GM18909 (cell line): ENCODE measurements at regions not wholly inside any gene's neighbourhood (a gene's known extent, or its start where the extent isn't known, plus 50 kb on each side); places are given as distances from the start of the nearest gene placed in this dataset.
A peak's percentile ranks its signal among the peaks of the same experiment; 100 is the strongest.
"Not testable (repeated sequence)": the region's sequence is repeated elsewhere in the genome, so short reads cannot be mapped to it uniquely, and the experiment has no call there.

Source experiments
- ATAC-seq: cut with Tn5 transposase; IDR thresholded peaks from one replicate; pipeline ENCODE4 v1.9.1; 2021; ENCODE audit warnings: mild to moderate bottlenecking; ENCODE audit not compliant: unreplicated experiment, poor library complexity

GRCh38 chr7:106392590-106392989, 107.8 kb upstream of the NAMPT start:
- no peak for ATAC-seq

GRCh38 chr7:106392144-106392543, 107.4 kb upstream of the NAMPT start:
- ATAC-seq: no peak

GRCh38 chr7:106386958-106387357, 102.2 kb upstream of the NAMPT start:
- ATAC-seq: no peak

DNA sequence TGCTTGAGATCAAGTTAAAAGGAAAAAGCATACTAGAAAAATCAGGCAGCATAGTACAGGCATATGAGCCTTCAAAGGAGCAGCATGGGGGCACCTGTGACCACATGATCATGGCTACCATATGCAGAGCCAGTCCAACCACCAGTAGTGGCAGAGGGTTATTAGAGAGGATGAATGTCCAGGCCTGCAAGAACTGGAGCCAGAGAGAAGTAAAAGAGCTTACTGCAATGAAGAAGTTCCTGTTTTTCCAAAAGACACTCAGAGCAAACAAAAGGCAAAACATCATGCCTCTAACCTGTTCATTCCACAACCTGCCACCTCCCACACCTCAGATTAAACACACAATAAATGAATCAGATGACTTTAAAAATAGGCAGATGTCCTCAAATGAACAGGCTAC, 99.6 kb upstream of the NAMPT start:
- no peak for ATAC-seq

GRCh38 chr7:106382929-106383328, 98.1 kb upstream of the NAMPT start:
- ATAC-seq: no peak

GRCh38 chr7:106382129-106382528, 97.3 kb upstream of the NAMPT start:
- no peak for ATAC-seq

- no peak for ATAC-seq
These were observed 96.5 kb upstream of the NAMPT start for GRCh38 chr7:106381252-106381651.

GRCh38 chr7:106377847-106378361, 93.1 kb upstream of the NAMPT start:
- ATAC-seq: no peak

GRCh38 chr7:106376026-106376799, 91.4 kb upstream of the NAMPT start:
- no peak for ATAC-seq

- ATAC-seq: no peak
These were observed 90.7 kb upstream of the NAMPT start for GRCh38 chr7:106375499-106375898.

DNA sequence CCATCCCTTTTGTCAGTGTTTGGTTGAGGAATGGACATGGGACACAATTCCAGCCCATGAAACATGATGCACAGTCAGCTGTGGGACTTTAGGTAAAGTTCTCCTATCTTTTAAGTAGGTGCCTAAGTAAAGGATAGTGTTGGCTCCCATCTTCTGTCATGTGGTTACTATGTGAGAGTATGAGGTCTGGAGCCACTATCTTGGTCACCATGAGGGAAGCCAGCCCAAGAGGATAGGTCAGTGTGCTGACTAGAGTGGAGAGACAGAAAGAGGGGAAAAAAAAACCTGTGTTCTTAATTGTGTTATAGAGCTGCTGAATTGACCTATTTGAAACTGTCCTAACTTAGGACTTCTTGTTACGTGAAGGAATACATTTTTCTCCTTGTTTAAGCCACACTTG, 89.7 kb upstream of the NAMPT start:
- no peak for ATAC-seq

GRCh38 chr7:106372595-106373318, 88.0 kb upstream of the NAMPT start:
- ATAC-seq: no peak

DNA sequence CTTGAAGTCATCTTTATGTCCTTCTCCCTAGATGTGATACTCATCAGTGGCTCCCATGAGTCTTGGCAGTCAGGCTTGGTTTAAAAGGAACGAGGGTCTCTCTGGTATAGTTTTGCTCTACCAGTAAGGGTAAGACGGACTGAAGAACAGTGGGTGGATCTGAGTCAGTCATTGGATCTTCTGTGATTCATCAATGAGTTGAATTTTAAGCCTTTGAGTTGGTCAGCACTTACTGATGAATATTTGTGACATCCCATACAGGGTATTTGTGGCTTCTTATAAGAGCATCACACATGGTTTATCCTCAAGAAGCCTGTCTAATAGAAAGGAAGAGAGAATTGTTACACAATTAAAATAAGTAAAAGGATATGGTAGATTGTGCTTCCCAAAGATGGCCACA, 87.3 kb upstream of the NAMPT start:
- ATAC-seq: no peak

- ATAC-seq: no peak
These were observed 86.8 kb upstream of the NAMPT start for GRCh38 chr7:106371629-106372028.

- no peak for ATAC-seq
These were observed 85.8 kb upstream of the NAMPT start for GRCh38 chr7:106370542-106370941.

GRCh38 chr7:106369816-106370215, 85.0 kb upstream of the NAMPT start:
- ATAC-seq: no peak

- ATAC-seq: no peak
These were observed 84.6 kb upstream of the NAMPT start for GRCh38 chr7:106369352-106369751.

DNA sequence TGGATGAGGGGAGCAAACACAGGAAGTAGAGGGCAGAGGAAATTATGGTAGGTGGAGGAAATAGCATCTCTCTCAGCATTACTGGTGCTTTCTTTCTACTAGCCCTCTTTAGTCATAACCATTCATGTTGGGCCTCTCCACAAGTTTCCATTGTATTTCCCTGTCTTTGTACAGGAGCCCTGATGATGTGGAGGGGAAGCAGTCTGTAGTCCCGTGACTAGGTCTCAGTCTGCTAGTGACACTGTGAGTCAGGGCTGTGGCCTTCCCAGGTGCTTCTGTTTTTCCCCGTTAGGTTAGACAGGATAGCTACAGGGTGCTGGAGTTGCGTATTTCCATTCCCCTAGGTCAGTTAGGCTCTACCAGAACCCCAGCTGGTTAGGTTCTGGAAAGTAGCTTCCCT, 82.9 kb upstream of the NAMPT start:
- no peak for ATAC-seq

DNA sequence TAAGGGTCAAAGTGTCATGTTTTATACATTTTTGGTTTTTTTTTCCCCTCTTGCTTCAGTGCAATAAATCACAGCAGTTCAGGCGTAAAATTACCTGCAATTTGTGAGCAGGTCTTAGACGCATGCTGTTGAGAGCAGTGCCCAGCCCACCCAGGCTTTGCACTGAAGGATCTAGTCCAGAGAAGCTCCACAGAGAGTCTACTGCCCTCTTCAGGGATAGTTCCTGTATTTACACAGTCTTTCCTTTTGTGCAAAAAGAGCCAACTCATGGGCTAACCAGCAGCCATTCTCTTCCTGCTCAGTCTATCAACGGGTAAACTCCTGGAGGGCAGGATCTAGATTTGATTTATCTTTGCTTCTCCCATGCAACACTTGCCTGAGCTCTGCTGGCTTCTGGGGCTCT, 82.2 kb upstream of the NAMPT start:
- no peak for ATAC-seq

GRCh38 chr7:106365252-106366005, 80.6 kb upstream of the NAMPT start:
- peak; percentile 92 for ATAC-seq

GRCh38 chr7:106362507-106362906, 77.7 kb upstream of the NAMPT start:
- ATAC-seq: not testable (repeated sequence)
